IMR-90 (cell line): ENCODE measurements at regions not wholly inside any gene's neighbourhood (a gene's known extent, or its start where the extent isn't known, plus 50 kb on each side); places are given as distances from the start of the nearest gene placed in this dataset.

Source experiments
- ATAC-seq: fragments of 200-7000 bp; cut with Tn5 transposase; 2 replicates; pipeline ENCODE4 v1.9.1; 2020; ENCODE audit warnings: low read depth, mild to moderate bottlenecking, moderate library complexity
- BruUV-seq: library from RNA; stranded (reverse); fragments of 400-500 nt; replicated peaks from 2 replicates; lab custom pipeline; 2021; lab: Mats Ljungman, UMichigan
- CTCF ChIA-PET: fragments of 300-600 bp; formaldehyde crosslinking; extraction: SDS; loops from one replicate; lab custom pipeline; 2021; ENCODE audit warnings: antibody characterized with exemption; lab: Yijun Ruan, JAX
- POLR2A ChIA-PET: fragments of 300-600 bp; sonication (Branson Sonifier 250); formaldehyde crosslinking; loops from one replicate; lab custom pipeline; 2022; ENCODE audit warnings: antibody characterized with exemption; ENCODE audit not compliant: unreplicated experiment; lab: Charles Lee
- DNase-seq: peaks from one replicate; pipeline ENCODE4 v3.0.0; 2013
- H2AFZ ChIP-seq: replicated peaks from 2 replicates; pipeline ENCODE3; 2013; ENCODE audit warnings: low read length, mild to moderate bottlenecking; ENCODE audit not compliant: poor library complexity
- H2AK5ac ChIP-seq: 2 replicates; pipeline ENCODE4 v1.6.1; 2013; ENCODE audit warnings: low read depth, low read length, inconsistent platforms
- H2AK9ac ChIP-seq: replicated peaks from 2 replicates; pipeline ENCODE3; 2013; ENCODE audit warnings: mild to moderate bottlenecking, low read depth, low read length, moderate library complexity; ENCODE audit not compliant: poor library complexity
- H2BK120ac ChIP-seq: 2 replicates; pipeline ENCODE4 v1.6.1; 2013; ENCODE audit warnings: low read depth, low read length, inconsistent platforms
- H2BK15ac ChIP-seq: 3 replicates; pipeline ENCODE4 v1.6.1; 2013; ENCODE audit warnings: low read depth, low read length, inconsistent platforms
- H2BK20ac ChIP-seq: 2 replicates; pipeline ENCODE4 v1.6.1; 2013; ENCODE audit warnings: low read depth, mild to moderate bottlenecking, inconsistent platforms, low read length, moderate library complexity
- H2BK5ac ChIP-seq: 2 replicates; pipeline ENCODE4 v1.6.1; 2013; ENCODE audit warnings: mild to moderate bottlenecking, low read depth, low read length, inconsistent platforms; ENCODE audit not compliant: poor library complexity, severe bottlenecking
- H3K14ac ChIP-seq: replicated peaks from 2 replicates; pipeline ENCODE4 v1.6.1; 2013; ENCODE audit warnings: low read depth, low read length, inconsistent platforms
- H3K18ac ChIP-seq: 2 replicates; pipeline ENCODE4 v1.6.1; 2013; ENCODE audit warnings: low read depth, low read length, control low read depth
- H3K23ac ChIP-seq: 2 replicates; pipeline ENCODE4 v1.6.1; 2013; ENCODE audit warnings: low read depth, low read length, inconsistent platforms
- H3K27ac ChIP-seq: 2 replicates; pipeline ENCODE4 v1.5.1; 2013; ENCODE audit warnings: mild to moderate bottlenecking, control low read depth, low read length; ENCODE audit not compliant: insufficient read depth
- H3K27me3 ChIP-seq: 2 replicates; pipeline ENCODE4 v1.6.1; 2013; ENCODE audit warnings: low read length; ENCODE audit not compliant: control insufficient read depth, insufficient read depth
- H3K36me3 ChIP-seq: 2 replicates; pipeline ENCODE4 v1.6.1; 2013; ENCODE audit warnings: low read length, mixed read lengths; ENCODE audit not compliant: control insufficient read depth, insufficient read depth
- H3K4ac ChIP-seq: 2 replicates; pipeline ENCODE4 v1.6.1; 2013; ENCODE audit warnings: low read depth, low read length, inconsistent platforms
- H3K4me1 ChIP-seq: 2 replicates; pipeline ENCODE4 v1.6.1; 2013; ENCODE audit warnings: low read length, mixed read lengths; ENCODE audit not compliant: control insufficient read depth, insufficient read depth
- H3K4me2 ChIP-seq: 2 replicates; pipeline ENCODE4 v1.6.1; 2013; ENCODE audit warnings: low read depth, mild to moderate bottlenecking, control low read depth, low read length, moderate library complexity
- H3K4me3 ChIP-seq: 2 replicates; pipeline ENCODE4 v1.5.1; 2013; ENCODE audit warnings: low read depth, mild to moderate bottlenecking, control low read depth, low read length, moderate library complexity; ENCODE audit not compliant: insufficient read depth
- H3K56ac ChIP-seq: 2 replicates; pipeline ENCODE4 v1.6.1; 2013; ENCODE audit warnings: low read length, inconsistent platforms; ENCODE audit not compliant: insufficient read depth; ENCODE audit errors: extremely low read depth
- H3K79me1 ChIP-seq, 2 experiments: 2 replicates each; pipeline ENCODE4 v1.6.1; 2013; ENCODE audit warnings: low read length in 2 of 2, inconsistent platforms in 1 of 2, low read depth in 1 of 2
- H3K9ac ChIP-seq: 2 replicates; pipeline ENCODE4 v1.6.1; 2013; ENCODE audit warnings: low read depth, low read length, control low read depth
- H3K9me1 ChIP-seq: 2 replicates; pipeline ENCODE4 v1.6.1; 2013; ENCODE audit warnings: low read length, inconsistent platforms; ENCODE audit not compliant: insufficient read depth
- H3K9me3 ChIP-seq: 2 replicates; pipeline ENCODE4 v1.6.1; 2013; ENCODE audit warnings: low read length; ENCODE audit not compliant: control insufficient read depth, insufficient read depth
- H4K20me1 ChIP-seq: 2 replicates; pipeline ENCODE4 v1.6.1; 2013; ENCODE audit warnings: low read length, inconsistent platforms; ENCODE audit not compliant: insufficient read depth
- H4K5ac ChIP-seq: 2 replicates; pipeline ENCODE4 v1.6.1; 2013; ENCODE audit warnings: mild to moderate bottlenecking, low read depth, low read length, control low read depth
- H4K8ac ChIP-seq, 2 experiments: 2 replicates each; pipeline ENCODE4 v1.6.1; 2013; ENCODE audit warnings: low read depth in 2 of 2, low read length in 2 of 2, control low read depth in 1 of 2, inconsistent platforms in 1 of 2
- H4K91ac ChIP-seq: 2 replicates; pipeline ENCODE4 v1.6.1; 2013; ENCODE audit warnings: low read depth, low read length, inconsistent platforms; ENCODE audit not compliant: insufficient read depth
- BHLHE40 ChIP-seq: fragments of 150-350 bp; IDR thresholded peaks from 2 replicates; pipeline ENCODE4 v1.6.1; 2016; ENCODE audit warnings: mild to moderate bottlenecking, low read depth, low read length
- CEBPB ChIP-seq: IDR thresholded peaks from 2 replicates; pipeline ENCODE4 v1.6.1; 2012; ENCODE audit warnings: low read depth, low read length, improper control_type of control experiment
- CHD1 ChIP-seq: IDR thresholded peaks from 2 replicates; pipeline ENCODE4 v1.6.1; 2012; ENCODE audit warnings: low read depth, low read length, improper control_type of control experiment
- CTCF ChIP-seq: conservative IDR thresholded peaks from 2 replicates; pipeline ENCODE4 v1.5.1; 2012; ENCODE audit warnings: mild to moderate bottlenecking, low read depth, low read length, improper control_type of control experiment
- ELK1 ChIP-seq: fragments of 150-350 bp; IDR thresholded peaks from 2 replicates; pipeline ENCODE4 v1.6.1; 2016; ENCODE audit warnings: low read depth, mild to moderate bottlenecking, low read length, moderate library complexity, borderline replicate concordance
- FOS ChIP-seq: fragments of 150-350 bp; IDR thresholded peaks from 2 replicates; pipeline ENCODE4 v1.6.1; 2016; ENCODE audit warnings: low read depth, low read length
- MAFK ChIP-seq: IDR thresholded peaks from 2 replicates; pipeline ENCODE4 v1.6.1; 2012; ENCODE audit warnings: low read depth, low read length, improper control_type of control experiment
- MXI1 ChIP-seq: IDR thresholded peaks from 2 replicates; pipeline ENCODE4 v1.6.1; 2012; ENCODE audit warnings: low read depth, mild to moderate bottlenecking, low read length, moderate library complexity, borderline replicate concordance
- NFE2L2 ChIP-seq: fragments of 150-350 bp; IDR thresholded peaks from 2 replicates; pipeline ENCODE4 v1.6.1; 2016; ENCODE audit warnings: low read depth, mild to moderate bottlenecking, low read length
- POLR2A ChIP-seq: IDR thresholded peaks from 2 replicates; pipeline ENCODE4 v1.6.1; 2012; ENCODE audit warnings: mild to moderate bottlenecking, low read depth, low read length
- RAD21 ChIP-seq: IDR thresholded peaks from 2 replicates; pipeline ENCODE4 v1.6.1; 2012; ENCODE audit warnings: low read length, improper control_type of control experiment
- RCOR1 ChIP-seq: IDR thresholded peaks from 2 replicates; pipeline ENCODE4 v1.6.1; 2012; ENCODE audit warnings: mild to moderate bottlenecking, low read length, improper control_type of control experiment; ENCODE audit not compliant: insufficient replicate concordance
- RFX5 ChIP-seq: IDR thresholded peaks from 2 replicates; pipeline ENCODE4 v1.8.0; 2012; ENCODE audit warnings: low read depth, mild to moderate bottlenecking, low read length, moderate library complexity
- SMC3 ChIP-seq: fragments of 150-350 bp; IDR thresholded peaks from 2 replicates; pipeline ENCODE4 v1.6.1; 2016; ENCODE audit warnings: low read depth, mild to moderate bottlenecking, antibody characterized with exemption, low read length, moderate library complexity
- USF2 ChIP-seq: fragments of 150-350 bp; IDR thresholded peaks from 2 replicates; pipeline ENCODE4 v1.6.1; 2017; ENCODE audit warnings: mild to moderate bottlenecking, antibody characterized with exemption, low read length, low read depth
- WGBS, 2 experiments: methylation state at CpG; one replicate each; pipeline versions ENCODE4 v1.1.5 to v1.1.7; 2013; ENCODE audit warnings: missing lambda C conversion rate in 2 of 2; ENCODE audit not compliant: insufficient read length in 1 of 2; ENCODE audit errors: extremely low coverage in 2 of 2; 5-methylcytosine and 5-hydroxymethylcytosine counted together
- dilution Hi-C: fragments of 300-500 bp; cut with HindIII; formaldehyde crosslinking; loops from one replicate; pipeline ENCODE4 v1.14.3; 2018; ENCODE audit warnings: low sequenced_read_pairs; ENCODE audit not compliant: unreplicated experiment
- in situ Hi-C: fragments of 300-500 bp; cut with MboI; formaldehyde crosslinking; loops from 3 replicates; pipeline ENCODE4 v1.14.3; 2019; ENCODE audit warnings: low sequenced_read_pairs, inconsistent platforms, mixed read lengths
- intact Hi-C: fragments of 100-400 bp; cut with micrococcal nuclease; formaldehyde crosslinking; loops from 2 replicates; pipeline ENCODE4 v1.10.0; 2022

GRCh38 chr16:86883583-86884389, 305.4 kb downstream of the FOXL1 start:
- no TSS peak for BruUV-seq
- no peak overlapping the region for H3K27ac ChIP-seq
- H3K36me3 ChIP-seq = no peaks in the 10 kb centered on the region
- no peak overlapping the region for H2AK9ac ChIP-seq
- no peak overlapping the region for H2BK5ac ChIP-seq
- H2BK120ac ChIP-seq = no peak overlapping the region
- H3K9me1 ChIP-seq = no peaks in the 10 kb centered on the region
- H2BK15ac ChIP-seq = no peak overlapping the region
- ATAC-seq (no peak; the same call in 1 of the 2 replicates), DNase-seq (no peak)
- dilution Hi-C loops = no loop called here
- no peak overlapping the region for H3K4me3 ChIP-seq
- in situ Hi-C loops = no loop called here
- no peak overlapping the region for H3K4me2 ChIP-seq
- H3K18ac ChIP-seq = no peak overlapping the region
- intact Hi-C loops = no loop called here
- H3K4ac ChIP-seq = no peak overlapping the region
- no peaks in the 10 kb centered on the region for H4K20me1 ChIP-seq
- H2AK5ac ChIP-seq = no peak overlapping the region
- H3K27me3 ChIP-seq = peaks cover 4% of the 10 kb centered on the region; the same call in 1 of the 2 replicates
- no peak overlapping the region for H4K5ac ChIP-seq
- H2AFZ ChIP-seq = no peak overlapping the region
- H3K79me1 ChIP-seq = no peaks in the 10 kb centered on the region
- no peak overlapping the region for H3K56ac ChIP-seq
- H3K4me1 ChIP-seq = peaks cover 5% of the 10 kb centered on the region
- H3K9me3 ChIP-seq = no peaks in the 10 kb centered on the region
- H4K91ac ChIP-seq = no peak overlapping the region
- H3K23ac ChIP-seq = no peak overlapping the region
- H3K14ac ChIP-seq = no peak overlapping the region
- ChIA-PET CTCF (interaction anchor here (1.6 kb wide), 1 partner anchor 15 kb away, joined by 3 read pairs; no protein-coding TSS in a partner anchor), POLR2A (no interaction called here)
- H2BK20ac ChIP-seq = no peak overlapping the region
- H3K9ac ChIP-seq = no peak overlapping the region
- TF ChIP-seq RAD21 (no peak), POLR2A (no peak), RFX5 (no peak), BHLHE40 (no peak), CHD1 (no peak), RCOR1 (no peak), CEBPB (no peak), MAFK (no peak), NFE2L2 (no peak), FOS (no peak), USF2 (no peak), MXI1 (no peak), SMC3 (no peak), ELK1 (no peak), CTCF (no peak)
- WGBS, 2 experiments = no CpG with 5 or more reads among the region's 14 CpGs
- H4K8ac ChIP-seq = no peak overlapping the region
